HG03280 (cell line): ENCODE measurements at regions not wholly inside any gene's neighbourhood (a gene's known extent, or its start where the extent isn't known, plus 50 kb on each side); places are given as distances from the start of the nearest gene placed in this dataset.
"Not testable (repeated sequence)": the region's sequence is repeated elsewhere in the genome, so short reads cannot be mapped to it uniquely, and the experiment has no call there.

Source experiments
- ATAC-seq: cut with Tn5 transposase; IDR thresholded peaks from one replicate; pipeline ENCODE4 v1.9.1; 2021; ENCODE audit warnings: mild to moderate bottlenecking, moderate library complexity; ENCODE audit not compliant: unreplicated experiment

DNA sequence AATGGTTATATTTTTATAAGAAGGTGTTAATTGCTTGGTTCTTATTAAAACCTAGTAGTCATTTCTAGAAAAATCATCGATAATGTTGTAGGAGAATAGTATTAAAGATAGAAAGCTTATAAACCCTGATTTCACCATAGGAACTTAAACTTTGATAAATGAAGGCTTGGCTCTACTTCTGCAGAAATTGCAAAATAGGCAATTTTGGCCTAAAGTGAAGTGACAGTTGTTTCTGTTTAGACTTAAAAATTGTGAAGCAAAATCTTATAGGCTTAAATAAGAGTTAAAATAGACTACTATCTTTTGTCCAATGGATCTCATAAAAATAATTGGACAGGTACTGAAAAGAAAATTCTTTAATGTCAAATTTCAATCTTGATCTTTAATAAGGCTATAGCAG is 321.6 kb upstream of the FZD8 start:
- ATAC-seq: no peak

DNA sequence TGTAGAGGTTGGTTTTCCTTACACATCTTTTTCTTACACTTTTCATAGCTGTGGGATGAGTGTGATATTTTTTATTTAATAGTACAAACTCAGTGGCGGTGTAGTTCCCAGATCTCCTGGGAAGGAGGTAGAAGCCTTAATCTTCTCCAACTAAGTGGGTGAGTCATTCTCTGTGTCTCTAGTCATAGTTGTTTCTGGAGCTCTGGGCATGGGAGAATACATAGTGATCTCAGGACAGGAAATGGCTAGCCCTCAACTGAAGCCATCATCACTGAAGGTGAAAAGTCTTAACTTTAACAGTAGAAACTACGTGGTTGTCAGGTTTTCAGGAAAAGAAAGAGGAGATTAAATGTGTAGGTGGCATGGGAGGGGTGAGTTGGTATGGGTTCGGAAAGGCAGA is 319.4 kb upstream of the FZD8 start:
- no peak for ATAC-seq

DNA sequence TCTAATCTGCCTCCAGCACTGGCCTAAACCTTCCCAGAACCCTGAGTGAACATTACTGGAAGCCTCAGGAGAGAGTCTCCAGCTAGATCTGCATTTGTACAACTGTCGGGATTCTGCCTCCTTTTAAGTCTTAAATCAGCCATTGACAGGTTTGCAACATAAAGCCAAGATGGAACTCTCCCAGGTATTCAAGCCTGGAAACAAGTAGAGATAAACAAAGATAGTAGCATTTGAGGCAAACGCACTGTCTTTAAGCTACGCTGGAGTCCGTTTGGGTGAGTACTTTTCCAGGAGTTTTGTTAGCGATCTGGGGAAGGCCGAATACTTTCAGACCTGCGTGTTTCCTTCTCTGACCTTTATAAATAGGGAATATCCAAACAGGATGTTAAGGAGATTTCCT is 317.2 kb upstream of the FZD8 start:
- no peak for ATAC-seq

DNA sequence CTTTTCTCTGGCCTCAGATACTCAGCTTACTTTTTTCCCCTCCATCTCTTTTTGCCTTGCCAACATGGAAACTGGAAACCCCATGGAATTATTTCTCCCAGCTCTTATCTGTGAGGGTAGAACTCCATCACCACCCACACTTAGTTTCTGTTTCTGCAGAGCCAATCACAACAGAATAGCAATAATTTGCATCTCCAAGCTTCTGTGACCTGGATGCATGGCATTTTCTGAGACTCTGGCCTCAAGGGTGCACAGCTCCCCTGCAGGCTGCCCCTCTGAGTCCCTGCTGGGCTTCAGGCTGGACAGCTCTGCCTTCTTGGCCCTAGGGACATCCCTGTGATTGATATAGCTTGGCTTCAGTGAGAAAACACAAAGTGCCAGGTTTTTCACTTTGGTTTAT is 316.5 kb upstream of the FZD8 start:
- not testable (repeated sequence) for ATAC-seq

DNA sequence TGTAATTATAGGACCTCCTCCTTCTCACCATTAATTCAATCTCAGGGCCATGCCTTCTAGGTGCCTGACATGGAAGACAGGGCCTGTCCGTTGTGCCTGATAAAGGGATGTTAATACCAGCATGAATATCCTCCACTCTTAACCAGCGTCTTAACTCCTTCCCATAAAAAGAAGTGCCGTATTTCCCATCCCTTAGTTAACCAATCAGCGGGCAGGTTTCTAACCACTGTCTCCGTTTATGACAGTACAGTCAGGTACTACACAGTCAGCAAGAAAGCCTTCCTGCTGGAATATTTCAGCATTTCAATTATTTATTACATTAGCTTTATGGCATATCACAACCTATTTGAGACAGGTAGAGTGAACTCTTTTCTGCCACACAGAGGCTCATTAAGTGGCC is 308.6 kb upstream of the FZD8 start:
- no peak for ATAC-seq

DNA sequence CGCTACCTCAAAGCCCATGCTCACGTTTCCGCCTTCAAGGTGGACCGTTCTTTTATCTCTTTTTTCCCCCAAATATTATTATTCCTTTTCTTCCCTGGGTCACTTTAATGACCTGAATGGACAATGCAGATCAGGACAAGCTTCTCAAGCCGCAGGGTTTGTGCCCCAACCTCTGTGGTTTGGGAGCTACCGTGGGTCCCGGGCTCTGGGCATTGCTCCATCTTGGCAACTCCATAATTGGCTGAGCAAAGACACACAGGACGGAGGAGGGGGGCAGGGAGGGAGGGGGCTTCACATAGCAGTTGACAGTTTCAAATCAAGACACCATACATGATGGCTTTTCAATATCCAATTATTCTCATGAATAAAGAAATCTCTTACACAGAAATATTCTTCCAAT is 308.1 kb upstream of the FZD8 start:
- no peak for ATAC-seq

DNA sequence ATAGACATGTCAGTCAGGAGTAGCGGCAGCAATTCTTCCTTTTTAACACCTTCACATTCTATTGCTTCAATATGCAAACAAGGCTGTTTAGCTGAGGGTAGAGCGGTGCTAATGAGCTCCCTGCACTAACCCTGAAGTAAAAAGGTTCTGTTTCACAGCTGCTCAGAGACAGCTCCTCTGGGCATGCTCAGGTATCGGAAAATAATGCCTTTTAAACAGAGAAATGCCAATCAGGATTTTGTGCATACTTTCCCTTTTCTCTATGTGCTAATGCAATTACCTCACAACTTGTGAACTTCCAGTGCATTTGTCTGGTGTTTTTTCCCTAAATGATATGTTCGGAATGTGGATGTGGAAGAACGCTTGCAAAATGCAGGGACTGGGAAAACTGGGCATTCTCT is 307.7 kb upstream of the FZD8 start:
- ATAC-seq: no peak

DNA sequence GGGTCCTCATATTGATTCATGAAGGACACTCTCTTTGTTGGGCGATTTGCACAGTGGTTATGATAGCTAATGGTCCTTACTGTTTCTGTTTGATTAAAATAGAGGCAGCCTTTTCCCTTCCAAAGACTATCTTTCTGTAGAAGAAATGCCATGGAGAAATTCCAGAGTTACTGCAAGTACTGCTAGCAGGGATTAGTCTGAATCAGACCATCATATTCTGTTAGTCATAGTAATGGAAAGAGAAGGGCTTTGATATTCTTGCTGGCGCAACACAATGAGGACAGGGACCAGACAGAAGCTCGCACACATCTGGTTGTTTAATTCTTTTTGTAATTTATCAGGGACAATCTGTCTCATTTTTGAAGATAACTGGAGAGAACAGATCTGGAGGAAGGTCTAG is 304.5 kb upstream of the FZD8 start:
- ATAC-seq: no peak

DNA sequence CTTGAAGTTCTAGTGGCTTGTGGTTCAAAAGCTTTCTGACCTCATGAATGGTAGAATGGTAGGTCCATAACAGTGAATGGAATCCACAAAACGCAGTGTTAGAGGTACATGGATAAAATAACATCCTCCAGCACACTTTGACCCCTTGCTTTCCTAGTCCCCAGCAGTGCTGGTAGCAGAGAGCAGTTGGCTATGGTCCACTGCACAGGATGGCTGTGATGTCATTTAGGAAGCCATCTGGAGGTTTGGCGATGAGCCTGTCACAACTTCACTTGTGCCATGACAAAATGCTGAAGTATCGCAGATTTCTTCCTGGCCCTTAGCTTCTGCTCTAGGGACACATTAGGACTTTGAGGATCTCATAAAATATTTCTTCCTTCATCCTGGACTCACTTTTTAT is 300.0 kb upstream of the FZD8 start:
- ATAC-seq: no peak

DNA sequence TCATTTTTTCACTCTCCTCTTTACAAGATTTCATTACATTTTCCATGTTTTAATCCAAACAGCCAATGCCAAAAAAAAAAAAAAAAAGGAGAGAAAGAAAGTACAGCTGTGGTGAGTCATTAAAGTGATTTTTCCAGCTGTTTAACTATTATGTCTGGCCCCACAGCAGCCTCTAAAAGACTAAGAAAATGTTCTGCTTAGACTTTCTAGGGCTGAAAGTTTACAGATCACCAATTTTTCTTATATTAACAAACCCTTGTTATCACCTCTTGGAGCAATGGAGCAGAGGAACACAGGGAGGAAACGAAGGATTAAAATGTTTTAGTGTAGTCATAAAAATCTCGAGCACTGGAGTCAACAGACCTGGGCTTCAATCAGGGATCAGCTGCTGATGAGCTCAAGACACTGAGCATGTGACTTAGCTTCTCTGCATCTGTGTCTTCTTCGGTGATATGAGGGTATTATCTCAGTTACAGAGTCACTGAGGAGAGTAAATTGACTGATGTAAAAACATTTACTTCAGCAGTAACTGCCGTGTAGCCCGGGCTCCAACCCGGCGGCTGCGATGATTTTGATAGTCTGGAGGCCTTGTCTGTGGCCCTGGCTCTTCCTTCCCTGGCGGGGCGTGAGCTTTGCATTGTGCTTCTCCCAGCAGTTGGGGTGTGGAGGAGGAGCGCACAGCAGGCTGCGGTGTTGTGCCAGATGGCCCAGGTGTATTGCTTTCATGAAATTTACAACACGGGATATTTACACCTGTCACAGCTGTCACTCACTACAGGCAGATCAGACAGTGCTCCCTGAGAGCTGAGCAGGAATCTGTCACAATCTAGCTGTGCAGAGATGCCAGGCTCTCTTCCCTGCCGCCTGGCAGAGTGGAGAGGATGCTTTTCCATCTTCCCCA is 298.3 kb upstream of the FZD8 start:
- ATAC-seq: no peak

DNA sequence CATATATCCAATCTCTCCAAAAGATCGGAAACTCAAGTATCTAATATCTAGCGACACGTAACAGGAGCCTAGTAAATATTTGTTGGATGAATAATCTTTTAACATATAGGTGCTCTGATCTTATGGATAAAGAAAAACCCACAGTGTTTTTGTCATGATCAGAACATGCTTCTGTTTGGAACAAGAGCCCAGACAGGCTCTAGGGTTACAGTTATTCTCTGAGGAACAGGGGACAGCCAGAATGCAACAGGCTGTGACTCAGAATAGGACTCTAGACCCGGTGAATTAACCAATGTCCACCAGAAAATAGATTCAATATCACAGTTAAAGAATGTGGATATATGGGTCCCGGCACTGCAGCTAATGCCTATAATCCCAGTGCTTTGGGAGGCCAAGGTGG is 296.1 kb upstream of the FZD8 start:
- no peak for ATAC-seq

DNA sequence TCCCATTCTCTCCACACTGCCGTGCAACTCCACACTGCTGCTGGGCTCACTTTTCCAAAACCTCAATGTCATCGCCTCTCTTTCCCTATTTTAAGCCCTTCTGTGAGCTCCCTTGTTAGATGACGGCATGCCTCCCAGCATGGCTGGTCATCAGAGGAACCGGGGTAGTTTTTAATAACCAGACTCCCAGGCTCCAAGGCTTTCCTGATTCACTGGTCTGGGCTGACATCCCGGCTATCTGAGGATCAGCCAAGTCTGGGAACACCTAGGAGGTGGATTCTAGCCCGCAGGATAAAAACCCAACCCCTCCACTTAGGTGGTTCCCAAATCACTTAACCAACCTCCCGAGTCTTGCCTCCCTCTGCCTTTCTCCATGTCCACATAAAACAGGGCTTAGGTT is 295.4 kb upstream of the FZD8 start:
- ATAC-seq: no peak

DNA sequence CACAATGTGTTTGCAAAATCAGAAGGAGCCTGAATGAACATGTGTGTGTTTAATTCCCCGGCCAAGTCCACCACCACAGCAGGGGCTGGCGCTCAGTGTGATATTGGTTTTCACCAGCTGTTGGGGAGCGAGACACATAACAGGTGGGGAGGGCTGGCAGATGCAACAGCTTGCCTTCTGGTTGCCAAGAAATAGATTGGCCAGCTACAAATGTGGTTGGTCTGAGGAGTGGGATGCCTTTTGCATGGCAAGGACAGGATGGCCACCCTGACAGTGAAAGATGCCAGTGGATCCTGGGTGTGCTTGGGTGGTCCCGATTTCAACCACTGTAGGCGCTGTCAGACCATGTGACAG is 292.5 kb upstream of the FZD8 start:
- no peak for ATAC-seq

DNA sequence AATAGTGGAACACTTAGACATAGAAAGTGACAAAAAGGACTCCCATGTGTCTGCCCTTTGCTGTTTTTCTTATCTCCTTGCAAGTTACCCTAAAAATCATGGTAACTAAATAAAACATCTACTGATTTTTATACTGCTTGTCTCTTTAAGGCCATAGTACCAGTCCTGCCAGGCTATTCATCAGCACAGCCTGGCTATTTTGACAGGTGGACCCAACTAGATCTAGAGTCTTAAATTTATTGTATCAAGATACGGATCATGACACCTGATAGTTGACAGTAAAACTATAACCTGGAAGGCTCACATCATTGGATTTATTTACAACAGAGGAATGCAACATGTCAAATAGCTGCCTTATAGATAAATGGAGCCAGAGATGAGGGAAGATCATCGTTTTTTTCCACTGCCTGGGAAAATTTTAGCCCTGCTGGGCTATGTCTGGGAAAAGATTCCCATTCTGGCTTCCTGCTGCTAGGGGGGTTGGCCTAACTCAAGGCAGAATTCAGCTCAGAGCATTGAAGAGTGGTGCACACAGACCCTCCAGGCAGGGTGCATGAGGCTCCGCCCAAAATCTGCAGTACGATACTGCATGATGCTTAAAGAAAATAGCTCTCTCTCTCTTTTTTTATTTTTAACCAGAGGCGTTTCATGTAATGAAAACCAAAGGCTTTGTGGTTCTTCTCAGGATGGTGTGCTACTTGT is 292.0 kb upstream of the FZD8 start:
- no peak for ATAC-seq

DNA sequence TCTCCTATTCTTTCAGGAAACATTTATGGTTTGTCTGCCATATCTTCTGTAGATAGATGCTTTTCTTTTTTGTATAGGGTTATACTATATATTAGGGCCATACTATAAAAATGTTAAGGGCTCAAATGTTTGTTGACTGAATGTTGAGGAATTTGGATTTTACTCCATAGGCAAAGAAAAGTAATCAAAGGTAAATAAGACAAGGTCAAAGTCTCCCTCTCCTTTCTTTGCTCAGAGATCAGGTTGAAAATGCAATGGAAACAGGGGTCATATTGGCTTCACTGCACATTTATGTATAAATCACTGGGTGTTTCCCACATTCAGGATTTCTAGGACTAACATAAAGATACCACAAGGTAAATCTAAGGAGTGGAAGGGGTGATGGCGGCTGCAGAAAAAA is 291.4 kb upstream of the FZD8 start:
- no peak for ATAC-seq

DNA sequence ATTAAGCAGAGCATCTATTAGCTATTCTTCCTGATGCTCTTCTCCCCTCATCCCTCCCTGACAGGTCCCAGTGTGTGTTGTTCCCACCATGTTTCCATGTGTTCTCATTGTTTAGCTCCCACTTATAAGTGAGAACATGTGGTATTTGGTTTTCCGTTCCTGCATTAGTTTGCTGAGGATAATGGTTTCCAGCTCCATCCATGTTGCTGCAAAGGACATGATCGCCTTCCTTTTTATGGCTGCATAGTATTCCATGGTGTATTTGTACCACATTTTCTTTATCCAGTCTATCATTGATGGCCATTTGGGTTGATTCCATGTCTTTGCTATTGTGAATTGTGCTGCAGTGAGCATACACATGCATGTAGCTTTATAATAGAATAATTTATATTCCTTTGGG is 287.9 kb upstream of the FZD8 start:
- not testable (repeated sequence) for ATAC-seq

DNA sequence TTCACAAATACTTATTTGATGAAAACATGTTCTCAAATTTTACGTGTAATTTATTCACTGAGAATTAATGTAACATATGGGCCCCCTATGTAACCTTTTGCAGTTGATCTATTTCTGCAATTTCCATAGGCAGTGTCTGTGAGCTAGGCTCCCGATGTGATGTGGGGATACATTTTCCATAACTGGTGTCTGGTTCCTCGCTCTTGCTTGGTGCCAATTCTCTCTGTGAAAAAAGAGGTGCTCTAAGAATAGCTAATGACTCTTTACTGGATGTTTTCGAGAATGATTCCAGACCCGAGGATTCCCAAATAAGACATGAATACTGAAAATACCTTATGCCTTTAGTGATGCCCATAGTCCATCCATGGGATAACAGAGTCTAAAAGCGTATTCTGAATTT is 286.7 kb upstream of the FZD8 start:
- ATAC-seq: no peak

DNA sequence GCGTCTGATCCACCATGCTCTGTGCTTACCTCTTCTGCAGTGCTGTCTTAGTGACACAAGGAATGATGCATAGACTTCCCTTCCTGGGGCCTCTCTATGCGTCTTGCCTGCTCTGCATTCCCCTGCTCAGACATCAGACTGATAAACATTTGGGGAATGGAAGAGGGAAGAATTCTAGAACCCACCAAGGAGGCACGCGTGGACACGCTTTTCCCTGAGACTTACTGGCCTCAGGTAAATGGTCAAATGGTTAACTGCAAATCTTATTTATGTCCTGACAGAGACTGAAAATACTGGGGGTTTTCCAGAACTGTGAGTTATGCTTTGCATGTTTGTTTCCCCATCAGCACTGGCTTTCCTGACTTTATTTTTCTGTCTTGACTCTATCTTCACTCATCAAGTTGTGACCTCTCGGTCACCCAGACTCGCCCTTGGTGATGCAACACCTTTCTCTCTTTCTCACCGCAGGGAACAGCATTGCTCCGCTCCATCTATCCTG is 285.9 kb upstream of the FZD8 start:
- no peak for ATAC-seq

DNA sequence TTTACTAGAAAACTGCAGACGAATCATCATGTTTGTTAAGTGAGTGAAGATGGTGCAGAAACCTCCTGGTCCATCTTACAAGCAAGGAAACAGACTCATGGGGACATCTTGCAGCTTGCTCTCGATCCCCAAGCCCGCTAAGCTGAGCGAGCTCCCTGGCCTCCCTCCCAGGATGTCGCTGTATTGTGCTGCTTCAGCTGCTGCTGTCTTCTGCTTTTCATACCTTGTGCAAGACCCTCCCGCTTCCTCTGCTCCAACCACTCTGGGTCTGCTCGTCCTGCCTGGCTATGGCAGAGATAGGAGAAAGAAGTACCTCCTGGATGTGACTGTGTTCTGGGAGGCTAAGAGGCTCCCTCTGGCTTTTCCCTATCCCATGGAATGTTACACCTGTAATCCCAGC is 285.2 kb upstream of the FZD8 start:
- ATAC-seq: no peak

DNA sequence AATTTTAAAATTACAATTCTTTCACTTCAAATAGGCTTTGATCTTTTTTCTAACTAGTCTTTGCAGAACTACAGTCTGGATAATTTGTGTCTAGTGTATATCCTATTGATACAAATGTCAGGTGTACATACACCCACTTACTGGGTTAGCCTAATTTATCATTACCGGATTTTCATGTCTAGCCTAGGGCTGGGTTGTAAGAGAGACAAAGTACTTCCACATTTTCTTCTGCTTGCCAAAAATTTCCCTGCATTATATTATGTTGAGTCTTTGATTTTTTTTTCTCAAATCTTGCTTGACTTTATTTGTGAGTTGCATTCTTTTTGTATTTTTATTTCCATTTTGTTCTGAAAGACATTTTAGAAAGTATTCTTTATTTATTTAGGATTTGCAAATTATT is 284.8 kb upstream of the FZD8 start:
- ATAC-seq: no peak

DNA sequence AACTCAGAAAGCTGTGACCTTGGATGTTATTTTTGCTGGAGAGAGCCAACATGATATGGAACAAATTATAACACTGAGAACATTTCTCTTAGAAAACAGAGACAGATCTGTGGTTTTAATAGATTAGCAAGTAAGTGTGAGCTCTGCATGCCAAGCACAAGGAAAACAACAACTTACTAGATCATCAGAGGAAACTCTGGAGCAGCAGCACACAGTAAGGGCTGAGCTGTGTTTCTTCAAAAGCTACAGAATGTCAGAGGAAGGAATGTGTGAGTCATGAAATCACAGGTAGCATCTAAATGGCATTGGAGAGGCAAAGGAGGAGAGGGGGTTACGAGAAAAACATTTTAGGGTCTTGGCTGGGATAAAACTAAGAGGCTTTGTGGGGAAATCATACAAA is 283.4 kb upstream of the FZD8 start:
- ATAC-seq: no peak

DNA sequence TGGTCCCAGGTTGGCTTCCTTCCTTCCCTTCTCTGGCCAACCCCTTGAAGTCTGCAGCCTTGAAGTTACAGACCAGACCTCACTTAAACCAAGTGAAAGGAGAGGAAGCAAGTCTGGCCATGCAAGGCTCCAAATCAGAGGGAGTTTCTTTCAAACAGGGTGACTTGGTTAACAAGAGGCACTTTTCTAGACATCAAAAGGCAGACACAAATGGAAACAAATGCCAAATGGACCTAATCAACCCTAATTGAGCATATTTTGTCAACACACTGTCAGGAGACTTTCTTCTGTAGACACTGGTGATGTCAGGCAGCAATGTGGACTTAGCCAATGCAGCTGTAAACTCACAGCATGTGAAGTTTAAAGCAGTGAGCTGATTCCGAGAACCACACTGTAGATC is 282.7 kb upstream of the FZD8 start:
- ATAC-seq: no peak
